Transverse colon (tissue), 4 donors: ENCODE measurements at regions not wholly inside any gene's neighbourhood (a gene's known extent, or its start where the extent isn't known, plus 50 kb on each side); places are given as distances from the start of the nearest gene placed in this dataset.

Experiments
- DNase-seq: peaks from one replicate; pipeline ENCODE4 v3.0.0-alpha.2; 2019
- H3K27ac ChIP-seq, 4 donors: fragments of 200-600 bp; sonication (generic); 2 replicates each; pipeline ENCODE4 v1.5.1; 2016 to 2018; ENCODE audit warnings: inconsistent platforms in 4 of 4
- H3K27me3 ChIP-seq: fragments of 200-600 bp; sonication (generic); 2 replicates; pipeline ENCODE4 v1.5.1; 2017; ENCODE audit warnings: inconsistent platforms
- H3K36me3 ChIP-seq, 4 donors: fragments of 200-600 bp; sonication (generic); 2 replicates each; pipeline ENCODE4 v1.5.1; 2017 to 2019; ENCODE audit warnings: inconsistent platforms in 4 of 4
- H3K4me1 ChIP-seq, 4 donors: fragments of 200-600 bp; sonication (generic); 2 replicates each; pipeline ENCODE4 v1.5.1; 2017 to 2020; ENCODE audit warnings: inconsistent platforms in 4 of 4
- H3K4me3 ChIP-seq, 4 donors: fragments of 200-600 bp; sonication (generic); 1 replicate in 1 of 4; 2 replicates in 3 of 4; pipeline versions ENCODE4 v1.5.1 to v1.6.1; 2017 to 2019; ENCODE audit warnings: inconsistent platforms in 4 of 4
- H3K9me3 ChIP-seq, 2 donors: fragments of 200-600 bp; sonication (generic); 2 replicates each; pipeline ENCODE4 v1.5.1; 2017 to 2019; ENCODE audit warnings: inconsistent platforms in 2 of 2
- CTCF ChIP-seq, 5 experiments: fragments of 200-600 bp in 3 of 5; fragments of 450-650 bp in 2 of 5; sonication (generic) in 3 of 5; IDR thresholded peaks; 1 replicate in 2 of 5; 2 replicates in 3 of 5; pipeline ENCODE4 v1.5.1; 2016 to 2017; ENCODE audit warnings: antibody characterized with exemption in 5 of 5, inconsistent platforms in 3 of 5, mild to moderate bottlenecking in 2 of 5, moderate library complexity in 1 of 5
- EP300 ChIP-seq: sonication (generic); formaldehyde crosslinking; IDR thresholded peaks from one replicate; pipeline ENCODE4 v1.6.1; 2017; ENCODE audit warnings: antibody characterized with exemption, low read depth
- POLR2A ChIP-seq: fragments of 450-650 bp; IDR thresholded peaks from one replicate; pipeline ENCODE4 v1.6.1; 2016; ENCODE audit warnings: antibody characterized with exemption, mild to moderate bottlenecking, moderate library complexity
- POLR2AphosphoS5 ChIP-seq, 3 donors: sonication (generic); formaldehyde crosslinking; IDR thresholded peaks; one replicate each; pipeline ENCODE4 v1.6.1; 2016; ENCODE audit warnings: antibody characterized with exemption in 3 of 3
- WGBS, 2 donors: methylation state at CpG; one replicate each; pipeline ENCODE4 v1.1.5; 2018; ENCODE audit warnings: low coverage in 1 of 2; 5-methylcytosine and 5-hydroxymethylcytosine counted together
- in situ Hi-C, 4 donors: fragments of 200-750 bp; cut with MboI; loops; one replicate each; pipeline versions ENCODE4 v1.15.0 to v1.15.1; 2017; ENCODE audit warnings: low sequenced_read_pairs in 3 of 4, low pct_ligation_motif_present in 1 of 4, low pct_unique_long_range_greater_than_20kb in 1 of 4
- intact Hi-C: fragments of 100-400 bp; cut with DNase I; formaldehyde crosslinking; loops from one replicate; pipeline ENCODE4 v1.15.1; 2023; ENCODE audit warnings: low total_unique reads

- in situ Hi-C loops = no loop called here
- no peak for DNase-seq
- intact Hi-C loops = no loop called here
- Histone ChIP-seq H3K9me3 (no peaks in the 10 kb centered on the region), H3K36me3 (no peaks in the 10 kb centered on the region), H3K4me3 (no peak overlapping the region), H3K27me3 (no peaks in the 10 kb centered on the region), H3K27ac (no peak overlapping the region), H3K4me1 (no peaks in the 10 kb centered on the region)
- TF ChIP-seq CTCF (IDR thresholded peaks at IDR 0.05) (no peak), POLR2A (no peak), EP300 (no peak), POLR2AphosphoS5 (IDR thresholded peaks at IDR 0.05) (no peak)
Observed at GRCh38 chr2:56473524-56473923, 289.7 kb downstream of the CCDC85A start.

GRCh38 chr2:56474412-56475158 lies 290.8 kb downstream of the CCDC85A start:
- H3K36me3 ChIP-seq = no peaks in the 10 kb centered on the region
- in situ Hi-C loops (no loop called here), intact Hi-C loops (no loop called here)
- no peak for DNase-seq
- H3K27me3 ChIP-seq = no peaks in the 10 kb centered on the region
- no peaks in the 10 kb centered on the region for H3K4me1 ChIP-seq
- H3K4me3 ChIP-seq = no peak overlapping the region
- 21 to 23% methylated on average over 3 to 4 of the region's 4 CpGs for WGBS, 2 donors
- no peak overlapping the region for H3K27ac ChIP-seq
- no peaks in the 10 kb centered on the region for H3K9me3 ChIP-seq
- no peak for TF ChIP-seq CTCF (IDR thresholded peaks at IDR 0.05)
- no peak for TF ChIP-seq POLR2A
- no peak for TF ChIP-seq EP300

- 78 to 82% methylated on average over 2 of the region's 2 CpGs for whole genome bisulfite sequencing, 2 donors
- H3K27ac ChIP-seq = no peak overlapping the region
- no peaks in the 10 kb centered on the region for H3K27me3 ChIP-seq
- no peaks in the 10 kb centered on the region for H3K4me1 ChIP-seq
- intact Hi-C loops = no loop called here
- in situ Hi-C loops = no loop called here
- H3K36me3 ChIP-seq = no peaks in the 10 kb centered on the region
- no peaks in the 10 kb centered on the region for H3K9me3 ChIP-seq
- no peak for DNase-seq
- no peak for TF ChIP-seq CTCF (IDR thresholded peaks at IDR 0.05)
- no peak for TF ChIP-seq POLR2A
- TF ChIP-seq POLR2AphosphoS5 (IDR thresholded peaks at IDR 0.05) = no peak
- no peak overlapping the region for H3K4me3 ChIP-seq
Observed at GRCh38 chr2:56475191-56475590, 291.4 kb downstream of the CCDC85A start.

GRCh38 chr2:56476509-56477071 lies 292.8 kb downstream of the CCDC85A start:
- H3K4me3 ChIP-seq = no peak overlapping the region
- H3K9me3 ChIP-seq = no peaks in the 10 kb centered on the region
- in situ Hi-C loops (no loop called here), intact Hi-C loops (no loop called here)
- H3K27me3 ChIP-seq = no peaks in the 10 kb centered on the region
- no peak overlapping the region for H3K27ac ChIP-seq
- no peaks in the 10 kb centered on the region for H3K36me3 ChIP-seq
- no peak for DNase-seq
- TF ChIP-seq POLR2A (no peak), CTCF (IDR thresholded peaks at IDR 0.05) (no peak), POLR2AphosphoS5 (IDR thresholded peaks at IDR 0.05) (no peak), EP300 (no peak)
- 71 to 90% methylated on average over 3 to 8 of the region's 8 CpGs for WGBS, 2 donors
- H3K4me1 ChIP-seq = no peaks in the 10 kb centered on the region
